ENCODE measurements at regions not wholly inside any gene's neighbourhood (a gene's known extent, or its start where the extent isn't known, plus 50 kb on each side); places are given as distances from the start of the nearest gene placed in this dataset.

- no peak overlapping the region for H2BK5ac ChIP-seq (ENCODE audit: low read depth, low read length, poor library complexity, severe bottlenecking)
- no peak overlapping the region for H2BK120ac ChIP-seq (ENCODE audit: low read depth, low read length)
- H3K18ac ChIP-seq (ENCODE audit: low read depth in 1 of 2, low read length in 2 of 2): no peak overlapping the region
- WGBS: 90% methylated on average over 5 of the region's 5 CpGs
- no peaks in the 10 kb centered on the region for H3K36me3 ChIP-seq (ENCODE audit: control insufficient read depth in 1 of 2, insufficient read depth in 2 of 2, low read depth in 1 of 2, low read length in 2 of 2)
- H3K79me1 ChIP-seq (replicated peaks; ENCODE audit: low read length, poor library complexity, severe bottlenecking): no peaks in the 10 kb centered on the region
- no peak overlapping the region for H2AK5ac ChIP-seq (ENCODE audit: low read length, severe bottlenecking)
- no peak overlapping the region for H2BK15ac ChIP-seq (ENCODE audit: low read depth, poor library complexity, severe bottlenecking)
- H2AFZ ChIP-seq (ENCODE audit: low read depth, low read length): no peak overlapping the region
- no peak overlapping the region for H3K4me3 ChIP-seq (ENCODE audit: insufficient read depth in 1 of 2, low read depth in 1 of 2, low read length in 2 of 2)
- no peak overlapping the region for H3K4ac ChIP-seq (ENCODE audit: low read depth in 1 of 2, low read length in 2 of 2)
- no peaks in the 10 kb centered on the region for H3K27me3 ChIP-seq (ENCODE audit: control insufficient read depth in 1 of 2, insufficient read depth in 1 of 2, low read length in 2 of 2)
- no peak overlapping the region for H3K9ac ChIP-seq (ENCODE audit: low read length)
- no peak overlapping the region for H3K14ac ChIP-seq (ENCODE audit: low read length in 2 of 2)
- H4K8ac ChIP-seq (ENCODE audit: low read length): no peak overlapping the region
- no peak overlapping the region for H3K27ac ChIP-seq (ENCODE audit: low read length, poor library complexity, severe bottlenecking)
- no peak overlapping the region for H4K91ac ChIP-seq (ENCODE audit: low read length)
- no peak for DNase-seq
- H3K23ac ChIP-seq (ENCODE audit: low read length in 2 of 2): no peak overlapping the region
- no peak overlapping the region for H3K4me2 ChIP-seq (ENCODE audit: low read length, poor library complexity, severe bottlenecking)
- H2BK12ac ChIP-seq (ENCODE audit: low read length in 2 of 2): no peak overlapping the region
- no peaks in the 10 kb centered on the region for H3K4me1 ChIP-seq (ENCODE audit: control insufficient read depth, insufficient read depth, low read depth, low read length)
- H3K9me3 ChIP-seq (ENCODE audit: control insufficient read depth, low read length): no peaks in the 10 kb centered on the region
Observed at GRCh38 chr12:18969512-18969911, 160.0 kb upstream of the PLEKHA5 start.

- H3K18ac ChIP-seq (ENCODE audit: low read depth in 1 of 2, low read length in 2 of 2): no peak overlapping the region
- no peaks in the 10 kb centered on the region for H3K36me3 ChIP-seq (ENCODE audit: control insufficient read depth in 1 of 2, insufficient read depth in 2 of 2, low read depth in 1 of 2, low read length in 2 of 2)
- H3K4me1 ChIP-seq (ENCODE audit: control insufficient read depth, insufficient read depth, low read depth, low read length): no peaks in the 10 kb centered on the region
- no peaks in the 10 kb centered on the region for H3K27me3 ChIP-seq (ENCODE audit: control insufficient read depth in 1 of 2, insufficient read depth in 1 of 2, low read length in 2 of 2)
- H3K4me2 ChIP-seq (ENCODE audit: low read length, poor library complexity, severe bottlenecking): no peak overlapping the region
- no peak overlapping the region for H2BK15ac ChIP-seq (ENCODE audit: low read depth, poor library complexity, severe bottlenecking)
- 89% methylated on average over 6 of the region's 6 CpGs for WGBS
- H3K4me3 ChIP-seq (ENCODE audit: insufficient read depth in 1 of 2, low read depth in 1 of 2, low read length in 2 of 2): no peak overlapping the region
- no peak overlapping the region for H4K8ac ChIP-seq (ENCODE audit: low read length)
- H3K14ac ChIP-seq (ENCODE audit: low read length in 2 of 2): no peak overlapping the region
- H3K4ac ChIP-seq (ENCODE audit: low read depth in 1 of 2, low read length in 2 of 2): no peak overlapping the region
- H3K79me1 ChIP-seq (replicated peaks; ENCODE audit: low read length, poor library complexity, severe bottlenecking): no peaks in the 10 kb centered on the region
- no peak overlapping the region for H2BK120ac ChIP-seq (ENCODE audit: low read depth, low read length)
- H3K9me3 ChIP-seq (ENCODE audit: control insufficient read depth, low read length): peaks cover under 1% of the 10 kb centered on the region
- no peak overlapping the region for H2AK5ac ChIP-seq (ENCODE audit: low read length, severe bottlenecking)
- H3K23ac ChIP-seq (ENCODE audit: low read length in 2 of 2): no peak overlapping the region
- H3K9ac ChIP-seq (ENCODE audit: low read length): no peak overlapping the region
- no peak overlapping the region for H3K27ac ChIP-seq (ENCODE audit: low read length, poor library complexity, severe bottlenecking)
- no peak for DNase-seq
- no peak overlapping the region for H2BK12ac ChIP-seq (ENCODE audit: low read length in 2 of 2)
- no peak overlapping the region for H4K91ac ChIP-seq (ENCODE audit: low read length)
- H2BK5ac ChIP-seq (ENCODE audit: low read depth, low read length, poor library complexity, severe bottlenecking): no peak overlapping the region
- no peak overlapping the region for H2AFZ ChIP-seq (ENCODE audit: low read depth, low read length)
Observed at GRCh38 chr12:18970603-18971002, 158.9 kb upstream of the PLEKHA5 start.

GRCh38 chr12:18971932-18972331, 157.6 kb upstream of the PLEKHA5 start:
- Histone ChIP-seq H3K4me1 (ENCODE audit: control insufficient read depth, insufficient read depth, low read depth, low read length) (no peaks in the 10 kb centered on the region), H3K36me3 (ENCODE audit: control insufficient read depth in 1 of 2, insufficient read depth in 2 of 2, low read depth in 1 of 2, low read length in 2 of 2) (no peaks in the 10 kb centered on the region), H2AFZ (ENCODE audit: low read depth, low read length) (no peak overlapping the region), H2BK5ac (ENCODE audit: low read depth, low read length, poor library complexity, severe bottlenecking) (no peak overlapping the region), H3K79me1 (replicated peaks; ENCODE audit: low read length, poor library complexity, severe bottlenecking) (no peaks in the 10 kb centered on the region), H2BK15ac (ENCODE audit: low read depth, poor library complexity, severe bottlenecking) (no peak overlapping the region), H3K27ac (ENCODE audit: low read length, poor library complexity, severe bottlenecking) (no peak overlapping the region), H3K4me3 (ENCODE audit: insufficient read depth in 1 of 2, low read depth in 1 of 2, low read length in 2 of 2) (no peak overlapping the region), H2BK120ac (ENCODE audit: low read depth, low read length) (no peak overlapping the region), H3K9me3 (ENCODE audit: control insufficient read depth, low read length) (peaks cover 2% of the 10 kb centered on the region), H2AK5ac (ENCODE audit: low read length, severe bottlenecking) (no peak overlapping the region), H4K8ac (ENCODE audit: low read length) (no peak overlapping the region), H3K4me2 (ENCODE audit: low read length, poor library complexity, severe bottlenecking) (no peak overlapping the region), H3K23ac (ENCODE audit: low read length in 2 of 2) (no peak overlapping the region), H3K14ac (ENCODE audit: low read length in 2 of 2) (no peak overlapping the region), H3K27me3 (ENCODE audit: control insufficient read depth in 1 of 2, insufficient read depth in 1 of 2, low read length in 2 of 2) (no peaks in the 10 kb centered on the region), H3K18ac (ENCODE audit: low read depth in 1 of 2, low read length in 2 of 2) (no peak overlapping the region), H3K9ac (ENCODE audit: low read length) (no peak overlapping the region), H4K91ac (ENCODE audit: low read length) (no peak overlapping the region), H2BK12ac (ENCODE audit: low read length in 2 of 2) (no peak overlapping the region), H3K4ac (ENCODE audit: low read depth in 1 of 2, low read length in 2 of 2) (no peak overlapping the region)
- DNase-seq: no peak
- WGBS: 75% methylated on average over 2 of the region's 3 CpGs

- no peak overlapping the region for H2BK120ac ChIP-seq (ENCODE audit: low read depth, low read length)
- H4K8ac ChIP-seq (ENCODE audit: low read length): no peak overlapping the region
- no peak overlapping the region for H3K9ac ChIP-seq (ENCODE audit: low read length)
- no peak overlapping the region for H3K23ac ChIP-seq (ENCODE audit: low read length in 2 of 2)
- no peak for DNase-seq
- no peak overlapping the region for H3K27ac ChIP-seq (ENCODE audit: low read length, poor library complexity, severe bottlenecking)
- no peak overlapping the region for H3K4me3 ChIP-seq (ENCODE audit: insufficient read depth in 1 of 2, low read depth in 1 of 2, low read length in 2 of 2)
- H3K27me3 ChIP-seq (ENCODE audit: control insufficient read depth in 1 of 2, insufficient read depth in 1 of 2, low read length in 2 of 2): no peaks in the 10 kb centered on the region
- peaks cover 2% of the 10 kb centered on the region for H3K9me3 ChIP-seq (ENCODE audit: control insufficient read depth, low read length)
- no peak overlapping the region for H3K4ac ChIP-seq (ENCODE audit: low read depth in 1 of 2, low read length in 2 of 2)
- no peak overlapping the region for H3K14ac ChIP-seq (ENCODE audit: low read length in 2 of 2)
- no peaks in the 10 kb centered on the region for H3K36me3 ChIP-seq (ENCODE audit: control insufficient read depth in 1 of 2, insufficient read depth in 2 of 2, low read depth in 1 of 2, low read length in 2 of 2)
- H2BK5ac ChIP-seq (ENCODE audit: low read depth, low read length, poor library complexity, severe bottlenecking): no peak overlapping the region
- H2AK5ac ChIP-seq (ENCODE audit: low read length, severe bottlenecking): no peak overlapping the region
- H2BK15ac ChIP-seq (ENCODE audit: low read depth, poor library complexity, severe bottlenecking): no peak overlapping the region
- no peaks in the 10 kb centered on the region for H3K4me1 ChIP-seq (ENCODE audit: control insufficient read depth, insufficient read depth, low read depth, low read length)
- no peak overlapping the region for H3K4me2 ChIP-seq (ENCODE audit: low read length, poor library complexity, severe bottlenecking)
- H4K91ac ChIP-seq (ENCODE audit: low read length): no peak overlapping the region
- H3K79me1 ChIP-seq (replicated peaks; ENCODE audit: low read length, poor library complexity, severe bottlenecking): no peaks in the 10 kb centered on the region
- no peak overlapping the region for H2AFZ ChIP-seq (ENCODE audit: low read depth, low read length)
- H2BK12ac ChIP-seq (ENCODE audit: low read length in 2 of 2): no peak overlapping the region
- no peak overlapping the region for H3K18ac ChIP-seq (ENCODE audit: low read depth in 1 of 2, low read length in 2 of 2)
- 89% methylated on average over 1 of the region's 3 CpGs for WGBS
Observed at GRCh38 chr12:18975933-18976332, 153.6 kb upstream of the PLEKHA5 start.
